Stimulated activated CD4-positive, alpha-beta T cell treated with anti-CD3 and anti-CD28 coated beads, Interleukin-4, amount 100 ng/mL, for 48 hours (primary cell): ENCODE measurements at regions not wholly inside any gene's neighbourhood (a gene's known extent, or its start where the extent isn't known, plus 50 kb on each side); places are given as distances from the start of the nearest gene placed in this dataset.

Experiments
- DNase-seq, 2 donors: peaks; one replicate each; pipeline ENCODE4 v3.0.0-alpha.2; 2020; ENCODE audit warnings: low read depth in 2 of 2

DNA sequence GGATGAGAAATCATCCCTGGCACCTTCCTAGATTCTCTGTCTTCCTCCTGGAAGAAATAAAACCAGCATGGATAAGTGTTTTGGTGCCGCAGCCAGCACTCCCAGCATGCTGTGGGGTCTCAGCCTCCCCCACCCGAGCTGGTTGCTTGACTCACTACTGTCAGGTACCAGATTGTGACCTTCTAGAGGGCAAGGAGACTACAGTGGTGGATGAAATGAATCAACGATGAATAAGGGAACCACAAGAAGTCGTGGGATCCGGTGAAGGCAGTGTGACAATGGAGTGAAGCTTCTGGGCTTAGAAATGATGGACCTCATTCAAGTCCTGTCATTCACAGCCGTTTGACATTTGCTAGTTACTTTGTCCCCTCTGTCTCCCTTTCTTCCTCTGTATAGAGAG lies 50.2 kb upstream of the SLCO3A1 start:
- no peak for DNase-seq
